Anterior cingulate cortex (tissue), 58 donors: ENCODE measurements at regions not wholly inside any gene's neighbourhood (a gene's known extent, or its start where the extent isn't known, plus 50 kb on each side); places are given as distances from the start of the nearest gene placed in this dataset.

ENCODE experiments used
- DNase-seq, 58 donors: peaks; one replicate each; lab custom pipeline; 2025; lab: John Stamatoyannopoulos, UW

- DNase-seq: peak in 1 of 58 donors; percentile 36
Measured at GRCh38 chr2:9737053-9737875, 106.0 kb upstream of the TAF1B start.

GRCh38 chr2:9738062-9738461, 105.2 kb upstream of the TAF1B start:
- no peak for DNase-seq

- peak in 1 of 58 donors; percentile 15 for DNase-seq
Measured at GRCh38 chr2:9738535-9739496, 104.5 kb upstream of the TAF1B start.

GRCh38 chr2:9739531-9739964, 103.7 kb upstream of the TAF1B start:
- no peak for DNase-seq

GRCh38 chr2:9740382-9741073, 102.7 kb upstream of the TAF1B start:
- DNase-seq: no peak

GRCh38 chr2:9741110-9741509, 102.2 kb upstream of the TAF1B start:
- no peak for DNase-seq

GRCh38 chr2:9742601-9743000, 100.7 kb upstream of the TAF1B start:
- no peak for DNase-seq

- no peak for DNase-seq
Measured at GRCh38 chr2:9744256-9745004, 98.8 kb upstream of the TAF1B start.

- DNase-seq: no peak
Measured at GRCh38 chr2:9745153-9745899, 97.9 kb upstream of the TAF1B start.

- DNase-seq: no peak
Measured at GRCh38 chr2:9747396-9747795, 95.9 kb upstream of the TAF1B start.

- peak in 1 of 58 donors; percentile 14 for DNase-seq
Measured at GRCh38 chr2:9748577-9748976, 94.7 kb upstream of the TAF1B start.

GRCh38 chr2:9749546-9750223, 93.6 kb upstream of the TAF1B start:
- no peak for DNase-seq

GRCh38 chr2:9750224-9751215, 92.8 kb upstream of the TAF1B start:
- DNase-seq: no peak

- DNase-seq: no peak
Measured at GRCh38 chr2:9751831-9752230, 91.4 kb upstream of the TAF1B start.

- DNase-seq: no peak
Measured at GRCh38 chr2:9752441-9753275, 90.6 kb upstream of the TAF1B start.

- DNase-seq: peak in 8 of 58 donors; percentile 17 to 52 (median 33)
Measured at GRCh38 chr2:9753276-9753600, 90.0 kb upstream of the TAF1B start.
